ENCODE measurements at regions not wholly inside any gene's neighbourhood (a gene's known extent, or its start where the extent isn't known, plus 50 kb on each side); places are given as distances from the start of the nearest gene placed in this dataset.

GRCh38 chr16:5865236-5865635 lies 767.6 kb upstream of the EEF2KMT start:
- no peak for DNase-seq

- DNase-seq: no peak
Observed at GRCh38 chr16:5863071-5863606, 765.5 kb upstream of the EEF2KMT start.

- DNase-seq: no peak
Observed at GRCh38 chr16:5862103-5862840, 764.7 kb upstream of the EEF2KMT start.

GRCh38 chr16:5861241-5861640 lies 763.6 kb upstream of the EEF2KMT start:
- DNase-seq: no peak

- DNase-seq: no peak
Observed at GRCh38 chr16:5858180-5858579, 760.6 kb upstream of the EEF2KMT start.

- DNase-seq: no peak
Observed at GRCh38 chr16:5854027-5854426, 756.4 kb upstream of the EEF2KMT start.

GRCh38 chr16:5852151-5852550 lies 754.6 kb upstream of the EEF2KMT start:
- no peak for DNase-seq

- DNase-seq: no peak
Observed at GRCh38 chr16:5851393-5851982, 753.9 kb upstream of the EEF2KMT start.

- no peak for DNase-seq
Observed at GRCh38 chr16:5850632-5851392, 753.2 kb upstream of the EEF2KMT start.

GRCh38 chr16:5845046-5845445 lies 747.5 kb upstream of the EEF2KMT start:
- DNase-seq: no peak

- DNase-seq: no peak
Observed at GRCh38 chr16:5841974-5842373, 744.4 kb upstream of the EEF2KMT start.

- DNase-seq: no peak
Observed at GRCh38 chr16:5838725-5839124, 741.1 kb upstream of the EEF2KMT start.

- no peak for DNase-seq
Observed at GRCh38 chr16:5838071-5838470, 740.5 kb upstream of the EEF2KMT start.

GRCh38 chr16:5837007-5837670 lies 739.5 kb upstream of the EEF2KMT start:
- DNase-seq: no peak

GRCh38 chr16:5835876-5836275 lies 738.3 kb upstream of the EEF2KMT start:
- no peak for DNase-seq

- no peak for DNase-seq
Observed at GRCh38 chr16:5826332-5826731, 728.7 kb upstream of the EEF2KMT start.

- DNase-seq: no peak
Observed at GRCh38 chr16:5820472-5820871, 722.9 kb upstream of the EEF2KMT start.

GRCh38 chr16:5815570-5816237 lies 718.1 kb upstream of the EEF2KMT start:
- no peak for DNase-seq

- no peak for DNase-seq
Observed at GRCh38 chr16:5801396-5801795, 703.8 kb upstream of the EEF2KMT start.

GRCh38 chr16:5793556-5793955 lies 696.0 kb upstream of the EEF2KMT start:
- no peak for DNase-seq

GRCh38 chr16:5791011-5791657 lies 693.5 kb upstream of the EEF2KMT start:
- DNase-seq: no peak

- DNase-seq: no peak
Observed at GRCh38 chr16:5790512-5790911, 692.9 kb upstream of the EEF2KMT start.

Data from effector CD4-positive, alpha-beta T cell (primary cell).